IPS-NIHi11 (cell line): ENCODE measurements at regions not wholly inside any gene's neighbourhood (a gene's known extent, or its start where the extent isn't known, plus 50 kb on each side); places are given as distances from the start of the nearest gene placed in this dataset.
A peak's percentile ranks its signal among the peaks of the same experiment; 100 is the strongest.

Source experiments
- DNase-seq: peaks from one replicate; pipeline ENCODE4 v3.0.0; 2012; ENCODE audit warnings: mixed read lengths, low spot score

DNA sequence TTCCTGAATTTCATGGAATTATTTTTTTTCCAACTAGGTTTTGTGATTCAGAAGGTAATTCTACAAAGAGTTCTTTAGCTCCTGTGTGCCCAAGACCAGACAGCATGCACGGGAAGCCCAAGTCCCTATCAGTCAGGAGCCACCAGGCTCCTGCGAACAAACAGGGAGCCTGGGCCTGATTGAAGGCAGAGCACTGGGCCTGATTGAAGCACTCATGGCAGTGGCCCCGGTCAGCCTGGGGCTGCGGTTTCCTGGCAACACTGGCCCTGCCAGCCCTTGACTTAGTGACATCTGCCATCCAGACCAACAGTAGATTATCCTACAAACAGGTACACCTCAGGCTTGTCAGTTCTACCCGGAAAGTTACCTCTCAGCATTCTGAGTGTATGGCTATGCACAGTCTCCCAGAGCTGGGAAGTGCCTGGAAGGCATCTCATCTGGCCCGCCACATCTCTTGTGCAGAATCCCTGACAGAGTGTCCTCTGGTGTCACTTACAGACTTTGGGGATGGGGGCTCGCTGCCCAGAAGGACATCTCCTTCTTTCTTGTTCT lies 133.8 kb downstream of the VEGFA start:
- DNase-seq = no peak

GRCh38 chr6:43901733-43902230 lies 131.8 kb downstream of the VEGFA start:
- DNase-seq = no peak

DNA sequence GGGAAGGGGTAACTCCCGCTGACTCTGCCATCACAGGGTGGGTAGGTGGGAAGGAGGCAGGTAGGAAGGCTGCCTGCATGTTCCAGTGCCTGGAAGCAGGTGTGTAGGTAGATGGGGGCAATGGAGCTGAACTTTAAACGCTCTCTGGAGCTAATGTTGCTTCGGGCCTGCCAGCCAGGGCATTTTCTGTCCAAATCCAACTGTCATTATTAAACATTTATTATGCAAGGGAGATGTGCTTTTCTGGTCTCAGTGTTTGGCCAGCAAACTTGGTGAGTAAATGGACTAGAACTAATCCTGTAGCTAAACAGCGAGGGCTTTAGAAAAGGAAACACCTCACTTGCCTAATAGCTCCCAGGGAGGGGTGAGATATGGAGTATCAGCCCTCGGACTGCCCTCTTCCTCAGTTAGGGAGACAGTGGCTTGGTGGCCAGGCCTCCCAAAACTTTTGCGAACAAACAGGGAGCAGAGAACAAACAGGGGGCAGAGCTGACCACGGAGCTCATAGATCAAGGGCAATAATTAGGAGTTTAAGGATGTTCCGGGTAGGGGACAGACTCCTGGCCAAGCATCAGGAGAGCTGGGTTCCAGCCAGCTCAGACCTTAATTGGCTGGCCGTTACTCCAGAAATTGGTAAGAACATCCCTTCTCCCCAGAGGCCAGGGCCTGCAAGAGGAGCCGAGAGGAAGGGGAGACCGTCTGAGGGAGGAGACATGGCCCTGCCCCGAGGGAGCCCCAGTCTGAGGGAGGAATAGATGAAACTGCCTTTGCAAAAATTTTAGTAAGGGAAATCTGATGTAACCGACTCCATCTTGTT lies 131.1 kb downstream of the VEGFA start:
- no peak for DNase-seq

DNA sequence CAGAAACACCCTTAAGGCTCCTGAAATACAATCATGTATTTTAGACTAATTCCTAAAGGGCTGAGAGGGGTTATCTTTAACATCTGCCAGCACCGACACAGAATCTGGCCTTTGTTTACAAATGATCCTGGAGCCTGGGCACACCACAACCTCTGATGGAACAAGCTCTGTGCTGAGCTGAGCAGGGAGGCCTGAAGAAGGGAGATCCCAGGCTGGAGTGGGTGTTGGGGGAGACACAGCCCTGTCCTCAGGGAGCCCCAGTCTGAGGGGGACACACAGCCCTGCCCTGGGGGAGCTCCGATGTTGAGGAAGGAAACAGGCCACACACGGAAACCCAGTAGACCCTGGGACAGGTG lies 130.5 kb downstream of the VEGFA start:
- DNase-seq = no peak

DNA sequence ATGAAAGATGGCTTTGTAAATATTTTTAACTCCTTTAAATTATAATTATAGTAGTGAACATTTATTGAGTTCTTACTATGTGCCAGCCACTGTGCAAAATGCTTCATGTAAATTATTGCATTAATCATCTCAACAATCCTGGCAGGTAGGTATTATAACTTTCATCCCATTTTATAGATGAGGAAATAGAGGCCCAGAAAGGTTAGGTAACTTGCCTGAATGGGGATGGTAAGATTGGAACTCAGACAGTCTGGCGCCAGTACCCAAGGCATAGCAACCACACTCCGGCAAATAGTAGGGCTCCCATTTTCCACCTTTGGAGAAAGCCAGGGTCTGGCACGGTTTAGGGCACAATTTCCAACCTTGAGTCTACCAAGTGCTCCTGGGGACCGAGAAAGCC lies 129.8 kb downstream of the VEGFA start:
- no peak for DNase-seq

- no peak for DNase-seq
Measured at GRCh38 chr6:43898358-43899131, 128.5 kb downstream of the VEGFA start.

DNA sequence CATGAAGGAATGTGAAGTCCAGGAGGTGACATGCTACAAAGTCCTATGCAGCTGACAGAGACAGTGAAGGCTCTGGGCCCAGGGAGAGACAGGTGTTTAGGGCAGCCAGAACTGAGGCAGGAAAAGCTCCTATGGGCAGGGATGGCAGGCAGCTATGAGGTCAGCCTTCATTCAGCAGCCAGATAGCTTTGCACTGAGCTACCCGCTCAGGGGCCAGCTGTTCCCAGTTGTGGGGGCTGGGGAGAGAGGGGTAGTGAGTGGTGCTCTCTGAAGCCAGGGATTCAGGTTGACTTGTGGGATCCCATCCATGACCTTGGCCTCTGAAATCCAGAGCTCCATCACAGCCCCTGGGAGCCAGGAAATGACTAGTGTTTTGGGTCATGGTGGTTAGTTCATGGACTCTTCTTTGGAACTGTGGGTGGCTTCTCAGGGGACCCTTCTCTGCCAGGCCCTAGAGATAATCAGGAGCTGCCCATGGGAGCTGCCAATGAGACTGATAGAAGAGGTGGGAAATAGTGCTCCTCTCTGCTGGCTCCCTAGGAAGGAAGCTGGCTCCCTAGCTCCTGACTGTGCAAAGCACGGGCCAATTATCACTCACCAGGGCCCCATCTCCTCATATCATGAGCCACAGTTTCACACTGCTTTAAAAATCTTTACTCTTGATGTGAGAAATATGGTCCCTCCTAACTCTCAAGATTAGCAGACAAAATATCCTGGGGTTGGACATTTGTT lies 127.7 kb downstream of the VEGFA start:
- no peak for DNase-seq

GRCh38 chr6:43896329-43897255 lies 126.6 kb downstream of the VEGFA start:
- DNase-seq = no peak

GRCh38 chr6:43895656-43896328 lies 125.8 kb downstream of the VEGFA start:
- DNase-seq = no peak

- no peak for DNase-seq
Measured at GRCh38 chr6:43893073-43893472, 123.1 kb downstream of the VEGFA start.

GRCh38 chr6:43891072-43891870 lies 121.3 kb downstream of the VEGFA start:
- DNase-seq = peak; percentile 48

DNA sequence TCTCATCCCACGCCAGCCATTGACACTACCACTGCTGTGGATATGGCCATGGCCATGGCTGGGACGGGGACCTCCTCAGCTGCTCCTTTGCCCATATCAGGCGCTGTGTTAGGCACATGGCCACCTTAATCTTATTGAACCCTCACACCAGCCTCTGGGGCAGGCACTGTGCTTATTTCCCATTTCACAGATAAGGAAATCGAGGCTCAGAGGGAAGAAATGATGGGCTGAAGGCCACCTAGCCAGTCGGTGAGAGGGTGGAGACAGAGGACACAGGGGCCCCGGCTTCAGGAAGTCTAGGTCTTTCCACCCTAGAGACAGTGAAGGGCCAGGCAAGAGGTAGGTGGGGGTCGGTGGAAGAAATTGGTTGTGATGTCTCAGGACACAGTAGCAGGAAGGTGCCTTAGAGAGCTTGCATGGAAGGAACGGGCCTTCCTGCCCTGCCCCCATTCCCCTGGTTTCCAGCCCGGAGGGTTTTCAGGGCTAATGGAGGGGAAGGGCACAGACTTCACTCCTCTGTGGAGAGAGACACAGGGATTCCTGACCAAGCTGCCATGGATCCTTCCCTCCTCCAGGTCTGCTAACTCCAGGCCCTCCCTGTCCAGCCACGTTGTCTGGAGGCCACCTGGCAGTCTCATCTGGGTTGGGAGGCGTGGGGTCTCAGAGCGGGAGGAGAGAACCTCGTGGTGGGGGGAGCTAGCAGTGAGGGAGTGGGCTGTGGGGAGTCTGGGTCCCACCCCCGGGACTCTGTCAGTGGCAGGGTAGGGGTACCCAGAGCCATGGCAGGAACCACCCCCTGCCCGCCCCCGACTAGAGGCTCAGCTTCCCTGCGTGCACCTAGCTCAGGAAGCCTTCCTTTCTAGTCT lies 120.4 kb downstream of the VEGFA start:
- no peak for DNase-seq

- DNase-seq = no peak
Measured at GRCh38 chr6:43887906-43888683, 118.1 kb downstream of the VEGFA start.

DNA sequence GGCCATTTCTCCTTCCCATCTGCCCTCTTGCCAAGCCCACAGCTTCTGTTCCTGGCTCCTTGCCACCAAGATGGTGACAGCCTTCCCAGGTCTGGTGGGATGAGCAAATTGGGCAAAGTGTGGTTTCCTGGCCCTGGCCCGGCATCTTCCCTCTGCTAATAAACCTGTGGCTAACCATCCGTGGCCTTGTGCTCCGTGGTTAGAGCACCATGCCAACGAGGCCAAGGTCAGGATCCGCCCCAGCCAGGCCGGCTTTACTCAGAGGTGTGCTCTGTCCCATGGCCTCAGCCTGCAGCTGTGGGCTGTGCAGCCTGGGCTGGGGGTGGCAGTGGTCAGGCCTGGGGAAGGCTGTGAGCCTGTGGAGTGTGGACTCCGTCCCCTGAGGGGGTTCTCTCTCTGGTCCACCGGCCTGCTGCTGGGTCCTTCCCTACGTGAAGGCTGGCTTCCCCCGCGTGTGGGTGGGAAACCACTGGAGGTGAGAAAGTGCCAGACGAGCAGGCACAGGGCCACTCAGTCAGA lies 117.4 kb downstream of the VEGFA start:
- DNase-seq = no peak

DNA sequence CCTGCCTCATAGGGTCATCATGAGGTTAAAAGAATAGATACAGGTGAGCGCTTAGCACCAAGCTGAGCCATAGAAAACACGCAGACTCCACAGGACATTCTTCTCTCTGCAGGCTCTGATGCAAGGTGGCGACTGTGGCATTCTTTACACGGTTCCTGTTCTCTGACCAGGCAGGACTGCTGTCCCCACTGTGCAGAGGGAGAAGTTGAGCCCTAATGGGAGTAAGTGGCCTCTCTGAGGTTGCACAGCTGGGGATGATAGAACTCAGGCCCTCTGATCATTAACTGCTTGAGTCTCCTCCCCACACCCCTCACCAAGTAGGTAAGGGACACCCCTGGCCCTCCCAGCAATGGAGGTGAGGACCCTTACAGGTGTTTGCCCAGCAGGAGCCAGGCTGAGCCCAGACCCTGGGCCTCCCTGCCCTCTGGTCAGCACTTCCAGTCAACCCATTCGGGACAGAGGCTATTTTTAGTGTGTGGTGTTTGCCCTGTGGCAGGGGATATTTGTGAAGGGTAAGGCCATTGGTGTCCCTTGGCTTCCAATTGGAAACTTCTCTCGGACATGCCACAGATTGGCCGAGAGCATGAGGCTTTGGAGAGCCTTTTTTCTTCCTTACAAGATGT lies 116.8 kb downstream of the VEGFA start:
- no peak for DNase-seq

DNA sequence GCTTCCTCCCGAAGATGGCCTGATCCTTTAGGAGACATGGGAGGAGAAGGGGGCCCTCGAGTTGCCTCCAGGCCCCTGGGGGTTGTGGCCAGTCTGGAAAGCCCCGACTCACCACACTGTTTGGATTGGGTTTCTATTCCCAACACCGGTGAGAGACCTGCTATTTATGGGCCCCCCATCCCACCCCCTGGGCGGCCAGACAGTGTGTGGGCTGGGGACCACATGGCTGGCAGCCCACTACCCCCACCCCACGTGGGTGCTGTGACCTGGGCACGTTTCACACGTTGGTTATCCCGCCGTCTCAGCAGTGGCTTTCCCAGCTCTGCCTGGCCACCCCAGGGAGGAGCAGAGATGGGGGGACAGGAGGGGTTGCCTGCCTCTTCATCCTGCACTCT lies 116.1 kb downstream of the VEGFA start:
- no peak for DNase-seq

GRCh38 chr6:43885399-43886066 lies 115.5 kb downstream of the VEGFA start:
- DNase-seq = no peak
